ENCODE measurements at regions not wholly inside any gene's neighbourhood (a gene's known extent, or its start where the extent isn't known, plus 50 kb on each side); places are given as distances from the start of the nearest gene placed in this dataset.

DNA sequence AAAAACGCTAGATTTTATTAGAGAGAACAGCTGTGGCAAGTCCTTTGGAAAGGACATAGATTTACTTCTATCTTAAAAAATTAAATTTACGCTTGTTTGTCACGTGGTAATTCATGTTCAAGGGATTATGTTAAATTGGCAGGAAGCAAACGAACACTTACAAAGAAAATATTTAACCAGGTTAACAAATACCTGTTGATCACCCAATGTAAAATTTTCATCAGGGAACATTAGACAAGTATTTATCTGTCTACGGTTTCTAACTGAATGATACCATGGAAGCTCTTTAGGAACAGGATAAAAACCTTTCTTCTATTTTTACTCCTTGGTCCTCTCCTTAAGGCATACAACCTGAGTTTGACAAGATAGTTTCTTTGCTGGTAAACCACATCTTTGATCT, 122.2 kb downstream of the NOC3L start (continued):
- no peak for TF ChIP-seq SIN3A (IDR thresholded peaks at IDR 0.05; ENCODE audit: borderline replicate concordance, low read depth, low read length)

DNA sequence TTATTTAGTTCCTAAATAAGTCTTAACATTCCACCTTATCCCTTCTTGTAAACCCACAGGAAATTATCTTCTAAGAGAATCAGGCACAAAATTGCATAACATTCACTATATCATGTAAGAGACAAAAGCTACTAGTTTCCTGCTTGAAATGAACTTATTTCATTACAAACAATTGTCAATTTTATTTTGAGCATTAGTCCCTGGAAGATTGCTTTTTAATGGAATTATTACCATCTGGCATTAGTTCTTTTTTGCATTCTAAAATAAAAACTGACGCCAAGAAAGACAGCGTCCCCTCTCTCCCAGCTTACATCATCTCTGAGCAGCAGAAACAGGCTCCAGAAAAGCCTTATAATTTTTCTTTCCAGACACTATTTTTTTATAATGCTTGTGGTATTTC, 121.8 kb downstream of the NOC3L start:
- DNase-seq = peak; percentile 38
- Histone ChIP-seq H4K20me1 (ENCODE audit: insufficient read depth) (no peaks in the 10 kb centered on the region), H3K4me2 (no peak overlapping the region), H3K27ac (ENCODE audit: low read depth in 2 of 2, low read length in 1 of 2) (peak overlapping the region; percentile 43 to 86; a peak in 3 of 4 replicates), H3K9ac (no peak overlapping the region), H3F3A (replicated peaks; ENCODE audit: insufficient read depth) (no peaks in the 10 kb centered on the region), H3K27me3 (ENCODE audit: insufficient read depth) (no peaks in the 10 kb centered on the region), H3K9me2 (no peaks in the 10 kb centered on the region), H3K4me1 (ENCODE audit: control insufficient read depth in 1 of 2, insufficient read depth in 2 of 2, low read depth in 1 of 2, low read length in 1 of 2) (peaks cover 0 to 23% of the 10 kb centered on the region in 2 experiments; a peak in 2 of 4 replicates), H3K36me3 (replicated peaks in 1 of 2; ENCODE audit: control insufficient read depth in 1 of 2, insufficient read depth in 2 of 2, low read length in 1 of 2) (no peaks in the 10 kb centered on the region), H3K9me3 (no peaks in the 10 kb centered on the region), H2AFZ (ENCODE audit: low read depth) (no peak overlapping the region), H3K79me2 (ENCODE audit: insufficient read depth) (no peaks in the 10 kb centered on the region), H3K4me3 (ENCODE audit: low read depth in 2 of 2, low read length in 1 of 2) (no peak overlapping the region)
- ChIA-PET POLR2A (no interaction called here), CTCF (interaction anchor here (1.1 to 1.5 kb wide), 2 partner anchors 9 to 203 kb away, joined by 3 to 5 read pairs; no protein-coding TSS in a partner anchor)
- WGBS (ENCODE audit: low lambda C conversion rate) = 27% methylated on average over 2 of the region's 2 CpGs
- TF ChIP-seq TAF1 (IDR thresholded peaks at IDR 0.05; ENCODE audit: borderline replicate concordance, low read depth, low read length) (no peak), JUND (IDR thresholded peaks at IDR 0.05) (no peak), RAD21 (IDR thresholded peaks at IDR 0.05; ENCODE audit: low read length) (peak; percentile 32), RFX5 (IDR thresholded peaks at IDR 0.05; ENCODE audit: low read length) (no peak), FOSL2 (IDR thresholded peaks at IDR 0.05; ENCODE audit: borderline replicate concordance, low read depth) (no peak), ELF1 (IDR thresholded peaks at IDR 0.05) (no peak), NRF1 (IDR thresholded peaks at IDR 0.05; ENCODE audit: low read depth, low read length) (no peak), GATA2 (CRISPR knock-in tag; IDR thresholded peaks at IDR 0.05) (peak; percentile 17; the same call in 1 of the 2 replicates), FOXM1 (IDR thresholded peaks at IDR 0.05; ENCODE audit: low read depth) (no peak), RCOR1 (IDR thresholded peaks at IDR 0.05; ENCODE audit: low read length) (peak; percentile 84; the same call in 1 of the 2 replicates), NFIC (IDR thresholded peaks at IDR 0.05; ENCODE audit: borderline replicate concordance) (no peak), MEF2A (IDR thresholded peaks at IDR 0.05; ENCODE audit: borderline replicate concordance, low read depth) (no peak), EP300 (IDR thresholded peaks at IDR 0.05; ENCODE audit: borderline replicate concordance in 1 of 2, low read depth in 1 of 2, low read length in 1 of 2) (peak in 1 of 2 experiments; percentile 85; a peak in 2 of 4 replicates)
- TF ChIP-seq, protein P1, sequence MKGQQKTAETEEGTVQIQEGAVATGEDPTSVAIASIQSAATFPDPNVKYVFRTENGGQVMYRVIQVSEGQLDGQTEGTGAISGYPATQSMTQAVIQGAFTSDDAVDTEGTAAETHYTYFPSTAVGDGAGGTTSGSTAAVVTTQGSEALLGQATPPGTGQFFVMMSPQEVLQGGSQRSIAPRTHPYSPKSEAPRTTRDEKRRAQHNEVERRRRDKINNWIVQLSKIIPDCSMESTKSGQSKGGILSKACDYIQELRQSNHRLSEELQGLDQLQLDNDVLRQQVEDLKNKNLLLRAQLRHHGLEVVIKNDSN (IDR thresholded peaks at IDR 0.05; ENCODE audit: borderline replicate concordance, low read depth) = no peak
- TF ChIP-seq, protein P2, sequence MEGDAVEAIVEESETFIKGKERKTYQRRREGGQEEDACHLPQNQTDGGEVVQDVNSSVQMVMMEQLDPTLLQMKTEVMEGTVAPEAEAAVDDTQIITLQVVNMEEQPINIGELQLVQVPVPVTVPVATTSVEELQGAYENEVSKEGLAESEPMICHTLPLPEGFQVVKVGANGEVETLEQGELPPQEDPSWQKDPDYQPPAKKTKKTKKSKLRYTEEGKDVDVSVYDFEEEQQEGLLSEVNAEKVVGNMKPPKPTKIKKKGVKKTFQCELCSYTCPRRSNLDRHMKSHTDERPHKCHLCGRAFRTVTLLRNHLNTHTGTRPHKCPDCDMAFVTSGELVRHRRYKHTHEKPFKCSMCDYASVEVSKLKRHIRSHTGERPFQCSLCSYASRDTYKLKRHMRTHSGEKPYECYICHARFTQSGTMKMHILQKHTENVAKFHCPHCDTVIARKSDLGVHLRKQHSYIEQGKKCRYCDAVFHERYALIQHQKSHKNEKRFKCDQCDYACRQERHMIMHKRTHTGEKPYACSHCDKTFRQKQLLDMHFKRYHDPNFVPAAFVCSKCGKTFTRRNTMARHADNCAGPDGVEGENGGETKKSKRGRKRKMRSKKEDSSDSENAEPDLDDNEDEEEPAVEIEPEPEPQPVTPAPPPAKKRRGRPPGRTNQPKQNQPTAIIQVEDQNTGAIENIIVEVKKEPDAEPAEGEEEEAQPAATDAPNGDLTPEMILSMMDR (IDR thresholded peaks at IDR 0.05) = no peak
- TF ChIP-seq, protein P3, sequence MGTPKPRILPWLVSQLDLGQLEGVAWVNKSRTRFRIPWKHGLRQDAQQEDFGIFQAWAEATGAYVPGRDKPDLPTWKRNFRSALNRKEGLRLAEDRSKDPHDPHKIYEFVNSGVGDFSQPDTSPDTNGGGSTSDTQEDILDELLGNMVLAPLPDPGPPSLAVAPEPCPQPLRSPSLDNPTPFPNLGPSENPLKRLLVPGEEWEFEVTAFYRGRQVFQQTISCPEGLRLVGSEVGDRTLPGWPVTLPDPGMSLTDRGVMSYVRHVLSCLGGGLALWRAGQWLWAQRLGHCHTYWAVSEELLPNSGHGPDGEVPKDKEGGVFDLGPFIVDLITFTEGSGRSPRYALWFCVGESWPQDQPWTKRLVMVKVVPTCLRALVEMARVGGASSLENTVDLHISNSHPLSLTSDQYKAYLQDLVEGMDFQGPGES (IDR thresholded peaks at IDR 0.05; ENCODE audit: low read depth, low read length) = no peak
- TF ChIP-seq, protein P4, sequence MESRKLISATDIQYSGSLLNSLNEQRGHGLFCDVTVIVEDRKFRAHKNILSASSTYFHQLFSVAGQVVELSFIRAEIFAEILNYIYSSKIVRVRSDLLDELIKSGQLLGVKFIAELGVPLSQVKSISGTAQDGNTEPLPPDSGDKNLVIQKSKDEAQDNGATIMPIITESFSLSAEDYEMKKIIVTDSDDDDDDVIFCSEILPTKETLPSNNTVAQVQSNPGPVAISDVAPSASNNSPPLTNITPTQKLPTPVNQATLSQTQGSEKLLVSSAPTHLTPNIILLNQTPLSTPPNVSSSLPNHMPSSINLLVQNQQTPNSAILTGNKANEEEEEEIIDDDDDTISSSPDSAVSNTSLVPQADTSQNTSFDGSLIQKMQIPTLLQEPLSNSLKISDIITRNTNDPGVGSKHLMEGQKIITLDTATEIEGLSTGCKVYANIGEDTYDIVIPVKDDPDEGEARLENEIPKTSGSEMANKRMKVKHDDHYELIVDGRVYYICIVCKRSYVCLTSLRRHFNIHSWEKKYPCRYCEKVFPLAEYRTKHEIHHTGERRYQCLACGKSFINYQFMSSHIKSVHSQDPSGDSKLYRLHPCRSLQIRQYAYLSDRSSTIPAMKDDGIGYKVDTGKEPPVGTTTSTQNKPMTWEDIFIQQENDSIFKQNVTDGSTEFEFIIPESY (IDR thresholded peaks at IDR 0.05; ENCODE audit: borderline replicate concordance, low read depth) = no peak
- TF ChIP-seq, protein P5, sequence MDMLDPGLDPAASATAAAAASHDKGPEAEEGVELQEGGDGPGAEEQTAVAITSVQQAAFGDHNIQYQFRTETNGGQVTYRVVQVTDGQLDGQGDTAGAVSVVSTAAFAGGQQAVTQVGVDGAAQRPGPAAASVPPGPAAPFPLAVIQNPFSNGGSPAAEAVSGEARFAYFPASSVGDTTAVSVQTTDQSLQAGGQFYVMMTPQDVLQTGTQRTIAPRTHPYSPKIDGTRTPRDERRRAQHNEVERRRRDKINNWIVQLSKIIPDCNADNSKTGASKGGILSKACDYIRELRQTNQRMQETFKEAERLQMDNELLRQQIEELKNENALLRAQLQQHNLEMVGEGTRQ (IDR thresholded peaks at IDR 0.05; ENCODE audit: borderline replicate concordance, low read depth, low read length) = no peak
- TF ChIP-seq, protein P6, sequence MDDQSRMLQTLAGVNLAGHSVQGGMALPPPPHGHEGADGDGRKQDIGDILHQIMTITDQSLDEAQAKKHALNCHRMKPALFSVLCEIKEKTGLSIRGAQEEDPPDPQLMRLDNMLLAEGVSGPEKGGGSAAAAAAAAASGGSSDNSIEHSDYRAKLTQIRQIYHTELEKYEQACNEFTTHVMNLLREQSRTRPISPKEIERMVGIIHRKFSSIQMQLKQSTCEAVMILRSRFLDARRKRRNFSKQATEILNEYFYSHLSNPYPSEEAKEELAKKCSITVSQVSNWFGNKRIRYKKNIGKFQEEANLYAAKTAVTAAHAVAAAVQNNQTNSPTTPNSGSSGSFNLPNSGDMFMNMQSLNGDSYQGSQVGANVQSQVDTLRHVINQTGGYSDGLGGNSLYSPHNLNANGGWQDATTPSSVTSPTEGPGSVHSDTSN (IDR thresholded peaks at IDR 0.05) = no peak
- TF ChIP-seq, protein P7, sequence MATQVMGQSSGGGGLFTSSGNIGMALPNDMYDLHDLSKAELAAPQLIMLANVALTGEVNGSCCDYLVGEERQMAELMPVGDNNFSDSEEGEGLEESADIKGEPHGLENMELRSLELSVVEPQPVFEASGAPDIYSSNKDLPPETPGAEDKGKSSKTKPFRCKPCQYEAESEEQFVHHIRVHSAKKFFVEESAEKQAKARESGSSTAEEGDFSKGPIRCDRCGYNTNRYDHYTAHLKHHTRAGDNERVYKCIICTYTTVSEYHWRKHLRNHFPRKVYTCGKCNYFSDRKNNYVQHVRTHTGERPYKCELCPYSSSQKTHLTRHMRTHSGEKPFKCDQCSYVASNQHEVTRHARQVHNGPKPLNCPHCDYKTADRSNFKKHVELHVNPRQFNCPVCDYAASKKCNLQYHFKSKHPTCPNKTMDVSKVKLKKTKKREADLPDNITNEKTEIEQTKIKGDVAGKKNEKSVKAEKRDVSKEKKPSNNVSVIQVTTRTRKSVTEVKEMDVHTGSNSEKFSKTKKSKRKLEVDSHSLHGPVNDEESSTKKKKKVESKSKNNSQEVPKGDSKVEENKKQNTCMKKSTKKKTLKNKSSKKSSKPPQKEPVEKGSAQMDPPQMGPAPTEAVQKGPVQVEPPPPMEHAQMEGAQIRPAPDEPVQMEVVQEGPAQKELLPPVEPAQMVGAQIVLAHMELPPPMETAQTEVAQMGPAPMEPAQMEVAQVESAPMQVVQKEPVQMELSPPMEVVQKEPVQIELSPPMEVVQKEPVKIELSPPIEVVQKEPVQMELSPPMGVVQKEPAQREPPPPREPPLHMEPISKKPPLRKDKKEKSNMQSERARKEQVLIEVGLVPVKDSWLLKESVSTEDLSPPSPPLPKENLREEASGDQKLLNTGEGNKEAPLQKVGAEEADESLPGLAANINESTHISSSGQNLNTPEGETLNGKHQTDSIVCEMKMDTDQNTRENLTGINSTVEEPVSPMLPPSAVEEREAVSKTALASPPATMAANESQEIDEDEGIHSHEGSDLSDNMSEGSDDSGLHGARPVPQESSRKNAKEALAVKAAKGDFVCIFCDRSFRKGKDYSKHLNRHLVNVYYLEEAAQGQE (IDR thresholded peaks at IDR 0.05; ENCODE audit: low read depth, low read length) = no peak
